GM12892 (cell line): ENCODE measurements at regions not wholly inside any gene's neighbourhood (a gene's known extent, or its start where the extent isn't known, plus 50 kb on each side); places are given as distances from the start of the nearest gene placed in this dataset.

ENCODE experiments used
- POLR2A ChIP-seq: IDR thresholded peaks from 2 replicates; pipeline ENCODE4 v1.6.1; 2011; ENCODE audit warnings: low read depth, low read length, control low read depth
- POLR2AphosphoS5 ChIP-seq: IDR thresholded peaks from 2 replicates; pipeline ENCODE4 v1.6.1; 2011; ENCODE audit warnings: low read depth, low read length, control low read depth
- TAF1 ChIP-seq: IDR thresholded peaks from 2 replicates; pipeline ENCODE4 v1.6.1; 2011; ENCODE audit warnings: low read depth, mild to moderate bottlenecking, control low read depth, low read length, borderline replicate concordance

GRCh38 chr7:46507560-46507959 is 586.5 kb upstream of the IGFBP3 start:
- TF ChIP-seq POLR2A = no peak
- TF ChIP-seq POLR2AphosphoS5 = no peak
- TF ChIP-seq TAF1 = no peak
